ENCODE measurements at regions not wholly inside any gene's neighbourhood (a gene's known extent, or its start where the extent isn't known, plus 50 kb on each side); places are given as distances from the start of the nearest gene placed in this dataset.

DNA sequence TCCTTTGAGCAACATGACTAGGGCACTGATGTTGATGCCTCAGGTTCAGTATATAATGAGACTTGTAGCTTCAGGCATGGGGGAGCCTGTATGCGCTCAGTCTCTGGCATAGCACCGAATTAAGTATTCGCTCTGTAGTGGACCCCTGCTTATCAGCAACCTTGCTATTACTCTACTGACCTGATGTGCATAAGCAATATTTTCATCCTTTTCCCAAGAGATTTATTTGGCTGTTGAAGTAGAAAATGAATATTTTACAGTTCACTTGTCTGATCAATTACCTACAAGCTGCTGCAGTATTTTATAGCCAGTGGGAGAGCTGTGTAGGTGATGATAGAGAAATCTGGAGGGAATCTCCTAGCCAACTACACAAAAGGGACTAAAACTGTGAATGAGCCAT lies 781.6 kb upstream of the PHF14 start:
- no peak for TF ChIP-seq POLR2AphosphoS5 (IDR thresholded peaks at IDR 0.05)
- TF ChIP-seq POLR2A (IDR thresholded peaks at IDR 0.05), result no peak
- TF ChIP-seq, protein P1, sequence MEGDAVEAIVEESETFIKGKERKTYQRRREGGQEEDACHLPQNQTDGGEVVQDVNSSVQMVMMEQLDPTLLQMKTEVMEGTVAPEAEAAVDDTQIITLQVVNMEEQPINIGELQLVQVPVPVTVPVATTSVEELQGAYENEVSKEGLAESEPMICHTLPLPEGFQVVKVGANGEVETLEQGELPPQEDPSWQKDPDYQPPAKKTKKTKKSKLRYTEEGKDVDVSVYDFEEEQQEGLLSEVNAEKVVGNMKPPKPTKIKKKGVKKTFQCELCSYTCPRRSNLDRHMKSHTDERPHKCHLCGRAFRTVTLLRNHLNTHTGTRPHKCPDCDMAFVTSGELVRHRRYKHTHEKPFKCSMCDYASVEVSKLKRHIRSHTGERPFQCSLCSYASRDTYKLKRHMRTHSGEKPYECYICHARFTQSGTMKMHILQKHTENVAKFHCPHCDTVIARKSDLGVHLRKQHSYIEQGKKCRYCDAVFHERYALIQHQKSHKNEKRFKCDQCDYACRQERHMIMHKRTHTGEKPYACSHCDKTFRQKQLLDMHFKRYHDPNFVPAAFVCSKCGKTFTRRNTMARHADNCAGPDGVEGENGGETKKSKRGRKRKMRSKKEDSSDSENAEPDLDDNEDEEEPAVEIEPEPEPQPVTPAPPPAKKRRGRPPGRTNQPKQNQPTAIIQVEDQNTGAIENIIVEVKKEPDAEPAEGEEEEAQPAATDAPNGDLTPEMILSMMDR (IDR thresholded peaks at IDR 0.05), result no peak

All from sigmoid colon (tissue), 4 donors.